NOMO-1 (cell line): ENCODE measurements at regions not wholly inside any gene's neighbourhood (a gene's known extent, or its start where the extent isn't known, plus 50 kb on each side); places are given as distances from the start of the nearest gene placed in this dataset.

ENCODE experiments used
- DNase-seq, 2 experiments: peaks; one replicate each; lab custom pipeline; 2025; ENCODE audit not compliant: unreplicated experiment in 2 of 2; lab: John Stamatoyannopoulos, UW

GRCh38 chr19:5392486-5392885 lies 51.9 kb upstream of the PTPRS start:
- no peak for DNase-seq

GRCh38 chr19:5393088-5393487 lies 52.5 kb upstream of the PTPRS start:
- no peak for DNase-seq

GRCh38 chr19:5394551-5395505 lies 54.2 kb upstream of the PTPRS start:
- no peak for DNase-seq

- DNase-seq = no peak
These were observed 54.9 kb upstream of the PTPRS start for GRCh38 chr19:5395556-5395955.

GRCh38 chr19:5396096-5396939 lies 55.7 kb upstream of the PTPRS start:
- no peak for DNase-seq

- no peak for DNase-seq
These were observed 56.4 kb upstream of the PTPRS start for GRCh38 chr19:5396963-5397362.

- DNase-seq = no peak
These were observed 57.2 kb upstream of the ZNRF4 start for GRCh38 chr19:5397804-5398692.

GRCh38 chr19:5398693-5399057 lies 56.5 kb upstream of the ZNRF4 start:
- DNase-seq = no peak

- DNase-seq = peak; percentile 49 to 59
These were observed 51.1 kb upstream of the ZNRF4 start for GRCh38 chr19:5403968-5404640.
